ENCODE measurements at regions not wholly inside any gene's neighbourhood (a gene's known extent, or its start where the extent isn't known, plus 50 kb on each side); places are given as distances from the start of the nearest gene placed in this dataset.

DNA sequence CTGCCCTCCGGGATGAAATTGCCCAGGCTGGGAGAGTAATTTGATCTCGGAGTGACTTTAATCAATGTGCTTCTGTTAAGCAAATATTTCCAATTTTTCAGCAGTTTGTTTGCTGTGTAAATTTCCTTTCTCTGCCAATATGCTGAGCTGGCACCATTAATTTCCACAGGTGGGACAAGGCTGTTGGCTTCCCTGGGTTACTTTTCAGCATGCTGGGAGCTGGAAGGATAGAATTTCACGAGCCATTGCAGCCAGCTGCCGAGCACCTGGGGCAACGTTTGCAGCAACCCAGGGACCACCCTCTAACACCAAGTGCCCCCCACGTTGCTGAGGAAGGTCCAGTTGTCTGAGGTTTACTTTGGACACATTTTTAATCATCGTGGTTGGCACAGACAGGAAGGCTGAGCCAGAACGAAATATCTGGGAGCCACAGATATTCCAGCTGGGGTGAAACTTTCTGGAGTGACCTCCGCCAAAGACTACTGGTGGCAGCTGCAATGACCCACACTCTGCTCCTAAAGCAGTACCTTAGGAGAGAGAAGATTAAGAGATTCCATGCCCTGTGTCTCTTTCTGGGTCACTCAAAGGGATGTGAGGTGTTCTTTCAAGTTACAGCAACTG is 293.3 kb upstream of the RGMA start:
- Histone ChIP-seq H2BK12ac (ENCODE audit: low read length) (no peak overlapping the region), H3K4me3 (ENCODE audit: low read depth, low read length) (no peak overlapping the region), H2BK5ac (ENCODE audit: low read depth, low read length, poor library complexity) (no peak overlapping the region), H3K79me1 (ENCODE audit: low read length) (no peaks in the 10 kb centered on the region), H4K91ac (ENCODE audit: low read depth, low read length) (no peak overlapping the region), H2AFZ (ENCODE audit: insufficient read depth, low read length, poor library complexity) (no peak overlapping the region), H3K9ac (ENCODE audit: low read length) (no peak overlapping the region), H3K79me2 (ENCODE audit: control insufficient read depth, insufficient read depth, low read length, poor library complexity) (no peaks in the 10 kb centered on the region), H3K18ac (ENCODE audit: low read length) (no peak overlapping the region), H2AK5ac (ENCODE audit: low read length) (no peak overlapping the region), H3K4me2 (ENCODE audit: low read length) (no peak overlapping the region), H4K8ac (ENCODE audit: low read depth, low read length) (no peak overlapping the region), H3K4ac (ENCODE audit: low read depth, low read length) (no peak overlapping the region), H4K12ac (ENCODE audit: low read depth, low read length) (no peak overlapping the region), H3K36me3 (ENCODE audit: control insufficient read depth in 1 of 2, insufficient read depth in 2 of 2, low read length in 2 of 2) (peaks cover 0 to 2% of the 10 kb centered on the region in 2 experiments), H2BK120ac (ENCODE audit: insufficient read depth, low read length, poor library complexity) (no peak overlapping the region), H3K27me3 (ENCODE audit: insufficient read depth, low read length) (no peaks in the 10 kb centered on the region), H3K27ac (ENCODE audit: low read depth, low read length) (no peak overlapping the region), H3K23ac (ENCODE audit: low read length) (no peak overlapping the region), H3K14ac (ENCODE audit: low read length) (no peak overlapping the region), H3K4me1 (ENCODE audit: control insufficient read depth in 1 of 2, insufficient read depth in 2 of 2, low read length in 2 of 2) (no peaks in the 10 kb centered on the region), H3K9me3 (ENCODE audit: insufficient read depth, low read depth, low read length) (peaks cover 4% of the 10 kb centered on the region)
- no CpG with 5 or more reads among the region's 9 CpGs for WGBS (ENCODE audit: extremely low coverage, insufficient coverage, insufficient read length)
- DNase-seq, result no peak

DNA sequence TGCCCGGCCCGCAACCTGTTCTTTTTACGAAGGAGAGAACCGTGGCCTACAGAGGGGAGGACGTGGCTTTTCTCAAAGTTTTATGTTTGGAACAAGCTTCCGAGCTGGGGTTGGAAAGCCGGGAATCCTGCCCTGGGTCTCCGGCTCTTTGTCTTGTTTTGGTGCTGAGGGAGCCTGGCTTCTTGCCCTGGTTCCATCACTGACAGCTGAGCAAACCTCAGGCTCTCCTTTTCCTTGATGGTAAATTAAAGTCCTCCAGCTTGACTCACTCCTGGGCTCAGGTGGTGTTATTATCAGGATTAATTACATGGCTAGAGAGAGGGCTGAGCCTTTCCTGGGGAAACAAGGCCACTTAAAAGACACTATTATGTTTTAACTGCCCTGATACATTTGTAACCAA is 289.5 kb upstream of the RGMA start:
- peaks cover 0 to 2% of the 10 kb centered on the region in 2 experiments for H3K36me3 ChIP-seq (ENCODE audit: control insufficient read depth in 1 of 2, insufficient read depth in 2 of 2, low read length in 2 of 2)
- no CpG with 5 or more reads among the region's 8 CpGs for WGBS (ENCODE audit: extremely low coverage, insufficient coverage, insufficient read length)
- no peak overlapping the region for H4K12ac ChIP-seq (ENCODE audit: low read depth, low read length)
- no peak overlapping the region for H3K4me3 ChIP-seq (ENCODE audit: low read depth, low read length)
- H3K14ac ChIP-seq (ENCODE audit: low read length), result no peak overlapping the region
- H2AFZ ChIP-seq (ENCODE audit: insufficient read depth, low read length, poor library complexity), result no peak overlapping the region
- H3K27me3 ChIP-seq (ENCODE audit: insufficient read depth, low read length), result no peaks in the 10 kb centered on the region
- H3K4ac ChIP-seq (ENCODE audit: low read depth, low read length), result no peak overlapping the region
- H3K4me1 ChIP-seq (ENCODE audit: control insufficient read depth in 1 of 2, insufficient read depth in 2 of 2, low read length in 2 of 2), result no peaks in the 10 kb centered on the region
- no peak for DNase-seq
- no peaks in the 10 kb centered on the region for H3K79me2 ChIP-seq (ENCODE audit: control insufficient read depth, insufficient read depth, low read length, poor library complexity)
- H4K91ac ChIP-seq (ENCODE audit: low read depth, low read length), result no peak overlapping the region
- H3K4me2 ChIP-seq (ENCODE audit: low read length), result no peak overlapping the region
- no peak overlapping the region for H2BK5ac ChIP-seq (ENCODE audit: low read depth, low read length, poor library complexity)
- H3K9me3 ChIP-seq (ENCODE audit: insufficient read depth, low read depth, low read length), result peaks cover 2% of the 10 kb centered on the region
- H4K8ac ChIP-seq (ENCODE audit: low read depth, low read length), result no peak overlapping the region
- H3K9ac ChIP-seq (ENCODE audit: low read length), result no peak overlapping the region
- H3K79me1 ChIP-seq (ENCODE audit: low read length), result no peaks in the 10 kb centered on the region
- H3K23ac ChIP-seq (ENCODE audit: low read length), result no peak overlapping the region
- no peak overlapping the region for H2BK12ac ChIP-seq (ENCODE audit: low read length)
- no peak overlapping the region for H3K27ac ChIP-seq (ENCODE audit: low read depth, low read length)
- H2BK120ac ChIP-seq (ENCODE audit: insufficient read depth, low read length, poor library complexity), result no peak overlapping the region
- no peak overlapping the region for H2AK5ac ChIP-seq (ENCODE audit: low read length)
- H3K18ac ChIP-seq (ENCODE audit: low read length), result no peak overlapping the region

DNA sequence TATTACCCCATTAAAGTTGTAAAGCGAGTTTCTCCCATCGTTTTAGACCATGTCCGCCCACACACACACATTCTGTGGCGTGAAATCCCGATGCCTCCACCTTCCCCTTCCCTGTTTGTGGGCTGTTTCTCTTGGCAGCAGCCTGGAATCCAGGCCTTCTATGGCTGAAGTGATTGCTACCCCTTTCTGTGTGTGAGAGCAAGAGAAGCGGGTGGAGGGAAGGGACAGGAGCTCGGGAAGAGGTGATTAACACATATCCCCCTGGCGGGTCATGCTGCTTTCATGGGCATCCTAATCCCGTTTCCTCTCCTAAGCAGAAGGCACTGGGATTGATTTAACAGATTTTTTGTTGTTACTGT is 283.8 kb upstream of the RGMA start:
- Histone ChIP-seq H3K79me1 (ENCODE audit: low read length) (no peaks in the 10 kb centered on the region), H2BK120ac (ENCODE audit: insufficient read depth, low read length, poor library complexity) (no peak overlapping the region), H3K4me1 (ENCODE audit: control insufficient read depth in 1 of 2, insufficient read depth in 2 of 2, low read length in 2 of 2) (no peaks in the 10 kb centered on the region), H3K9me3 (ENCODE audit: insufficient read depth, low read depth, low read length) (peaks cover 1% of the 10 kb centered on the region), H2BK5ac (ENCODE audit: low read depth, low read length, poor library complexity) (no peak overlapping the region), H2AFZ (ENCODE audit: insufficient read depth, low read length, poor library complexity) (no peak overlapping the region), H3K27me3 (ENCODE audit: insufficient read depth, low read length) (no peaks in the 10 kb centered on the region), H3K36me3 (ENCODE audit: control insufficient read depth in 1 of 2, insufficient read depth in 2 of 2, low read length in 2 of 2) (no peaks in the 10 kb centered on the region), H2AK5ac (ENCODE audit: low read length) (no peak overlapping the region), H3K9ac (ENCODE audit: low read length) (no peak overlapping the region), H4K12ac (ENCODE audit: low read depth, low read length) (no peak overlapping the region), H3K18ac (ENCODE audit: low read length) (no peak overlapping the region), H4K8ac (ENCODE audit: low read depth, low read length) (no peak overlapping the region), H4K91ac (ENCODE audit: low read depth, low read length) (no peak overlapping the region), H3K23ac (ENCODE audit: low read length) (no peak overlapping the region), H3K14ac (ENCODE audit: low read length) (no peak overlapping the region), H3K79me2 (ENCODE audit: control insufficient read depth, insufficient read depth, low read length, poor library complexity) (no peaks in the 10 kb centered on the region), H2BK12ac (ENCODE audit: low read length) (no peak overlapping the region), H3K27ac (ENCODE audit: low read depth, low read length) (no peak overlapping the region), H3K4ac (ENCODE audit: low read depth, low read length) (no peak overlapping the region), H3K4me3 (ENCODE audit: low read depth, low read length) (no peak overlapping the region), H3K4me2 (ENCODE audit: low read length) (no peak overlapping the region)
- WGBS (ENCODE audit: extremely low coverage, insufficient coverage, insufficient read length), result no CpG with 5 or more reads among the region's 9 CpGs
- DNase-seq, result no peak

GRCh38 chr15:93372208-93372864 is 283.3 kb upstream of the RGMA start:
- WGBS (ENCODE audit: extremely low coverage, insufficient coverage, insufficient read length), result no CpG with 5 or more reads among the region's 11 CpGs
- no peak for DNase-seq
- H3K27ac ChIP-seq (ENCODE audit: low read depth, low read length), result no peak overlapping the region
- H4K12ac ChIP-seq (ENCODE audit: low read depth, low read length), result no peak overlapping the region
- no peaks in the 10 kb centered on the region for H3K79me2 ChIP-seq (ENCODE audit: control insufficient read depth, insufficient read depth, low read length, poor library complexity)
- no peak overlapping the region for H3K4ac ChIP-seq (ENCODE audit: low read depth, low read length)
- H3K27me3 ChIP-seq (ENCODE audit: insufficient read depth, low read length), result no peaks in the 10 kb centered on the region
- no peak overlapping the region for H4K8ac ChIP-seq (ENCODE audit: low read depth, low read length)
- no peak overlapping the region for H4K91ac ChIP-seq (ENCODE audit: low read depth, low read length)
- no peak overlapping the region for H3K4me2 ChIP-seq (ENCODE audit: low read length)
- no peak overlapping the region for H3K18ac ChIP-seq (ENCODE audit: low read length)
- H3K23ac ChIP-seq (ENCODE audit: low read length), result no peak overlapping the region
- no peak overlapping the region for H3K9ac ChIP-seq (ENCODE audit: low read length)
- no peak overlapping the region for H3K4me3 ChIP-seq (ENCODE audit: low read depth, low read length)
- H2AFZ ChIP-seq (ENCODE audit: insufficient read depth, low read length, poor library complexity), result no peak overlapping the region
- H3K4me1 ChIP-seq (ENCODE audit: control insufficient read depth in 1 of 2, insufficient read depth in 2 of 2, low read length in 2 of 2), result no peaks in the 10 kb centered on the region
- no peak overlapping the region for H2AK5ac ChIP-seq (ENCODE audit: low read length)
- H2BK12ac ChIP-seq (ENCODE audit: low read length), result no peak overlapping the region
- H3K9me3 ChIP-seq (ENCODE audit: insufficient read depth, low read depth, low read length), result peaks cover 1% of the 10 kb centered on the region
- H2BK120ac ChIP-seq (ENCODE audit: insufficient read depth, low read length, poor library complexity), result no peak overlapping the region
- H3K36me3 ChIP-seq (ENCODE audit: control insufficient read depth in 1 of 2, insufficient read depth in 2 of 2, low read length in 2 of 2), result no peaks in the 10 kb centered on the region
- no peak overlapping the region for H2BK5ac ChIP-seq (ENCODE audit: low read depth, low read length, poor library complexity)
- H3K14ac ChIP-seq (ENCODE audit: low read length), result no peak overlapping the region
- no peaks in the 10 kb centered on the region for H3K79me1 ChIP-seq (ENCODE audit: low read length)

Measured in trophoblast cell (in vitro differentiated cells and primary cell).